Thoracic aorta (tissue), 2 donors: ENCODE measurements at regions not wholly inside any gene's neighbourhood (a gene's known extent, or its start where the extent isn't known, plus 50 kb on each side); places are given as distances from the start of the nearest gene placed in this dataset.

Experiments used
- ATAC-seq: fragments of 150-250 bp; one replicate; pipeline ENCODE4 v1.8.0; 2017; ENCODE audit warnings: low read depth; ENCODE audit not compliant: insufficient number of reproducible peaks, low FRiP score
- DNase-seq: peaks from one replicate; pipeline ENCODE4 v3.0.0-alpha.2; 2020; ENCODE audit warnings: low spot score
- H3K27ac ChIP-seq, 2 donors: fragments of 200-600 bp; sonication (generic); 1 replicate in 1 of 2; 2 replicates in 1 of 2; pipeline ENCODE4 v1.5.1; 2016; ENCODE audit warnings: mild to moderate bottlenecking in 2 of 2, moderate library complexity in 2 of 2
- H3K27me3 ChIP-seq: fragments of 200-600 bp; sonication (generic); replicated peaks from 2 replicates; pipeline ENCODE4 v1.6.0; 2016; ENCODE audit warnings: mild to moderate bottlenecking; ENCODE audit not compliant: insufficient read depth
- H3K36me3 ChIP-seq: fragments of 200-600 bp; sonication (generic); one replicate; pipeline ENCODE4 v1.5.1; 2016
- H3K4me1 ChIP-seq, 2 donors: fragments of 200-600 bp; sonication (generic); 1 replicate in 1 of 2; 2 replicates in 1 of 2; pipeline versions ENCODE4 v1.5.1 to v1.6.0; 2016; ENCODE audit warnings: low read depth in 2 of 2, mild to moderate bottlenecking in 1 of 2; ENCODE audit not compliant: control insufficient read depth in 1 of 2
- H3K4me3 ChIP-seq: fragments of 200-600 bp; sonication (generic); 2 replicates; pipeline ENCODE4 v1.5.1; 2016; ENCODE audit warnings: mild to moderate bottlenecking
- H3K9me3 ChIP-seq: fragments of 200-600 bp; sonication (generic); 2 replicates; pipeline ENCODE4 v1.5.1; 2016
- TF ChIP-seq, protein P1 (sequence below): fragments of 200-600 bp; sonication (generic); IDR thresholded peaks from one replicate; pipeline ENCODE4 v1.5.1; 2019; ENCODE audit warnings: antibody characterized with exemption

GRCh38 chr1:30415171-30415940 is 308.0 kb downstream of the MATN1 start:
- Histone ChIP-seq H3K4me3 (no peak overlapping the region), H3K27ac (no peak overlapping the region), H3K4me1 (no peaks in the 10 kb centered on the region), H3K27me3 (no peaks in the 10 kb centered on the region), H3K36me3 (no peaks in the 10 kb centered on the region), H3K9me3 (no peaks in the 10 kb centered on the region)
- DNase-seq (no peak), ATAC-seq (no peak)
- TF ChIP-seq, protein P1, sequence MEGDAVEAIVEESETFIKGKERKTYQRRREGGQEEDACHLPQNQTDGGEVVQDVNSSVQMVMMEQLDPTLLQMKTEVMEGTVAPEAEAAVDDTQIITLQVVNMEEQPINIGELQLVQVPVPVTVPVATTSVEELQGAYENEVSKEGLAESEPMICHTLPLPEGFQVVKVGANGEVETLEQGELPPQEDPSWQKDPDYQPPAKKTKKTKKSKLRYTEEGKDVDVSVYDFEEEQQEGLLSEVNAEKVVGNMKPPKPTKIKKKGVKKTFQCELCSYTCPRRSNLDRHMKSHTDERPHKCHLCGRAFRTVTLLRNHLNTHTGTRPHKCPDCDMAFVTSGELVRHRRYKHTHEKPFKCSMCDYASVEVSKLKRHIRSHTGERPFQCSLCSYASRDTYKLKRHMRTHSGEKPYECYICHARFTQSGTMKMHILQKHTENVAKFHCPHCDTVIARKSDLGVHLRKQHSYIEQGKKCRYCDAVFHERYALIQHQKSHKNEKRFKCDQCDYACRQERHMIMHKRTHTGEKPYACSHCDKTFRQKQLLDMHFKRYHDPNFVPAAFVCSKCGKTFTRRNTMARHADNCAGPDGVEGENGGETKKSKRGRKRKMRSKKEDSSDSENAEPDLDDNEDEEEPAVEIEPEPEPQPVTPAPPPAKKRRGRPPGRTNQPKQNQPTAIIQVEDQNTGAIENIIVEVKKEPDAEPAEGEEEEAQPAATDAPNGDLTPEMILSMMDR, result no peak

DNA sequence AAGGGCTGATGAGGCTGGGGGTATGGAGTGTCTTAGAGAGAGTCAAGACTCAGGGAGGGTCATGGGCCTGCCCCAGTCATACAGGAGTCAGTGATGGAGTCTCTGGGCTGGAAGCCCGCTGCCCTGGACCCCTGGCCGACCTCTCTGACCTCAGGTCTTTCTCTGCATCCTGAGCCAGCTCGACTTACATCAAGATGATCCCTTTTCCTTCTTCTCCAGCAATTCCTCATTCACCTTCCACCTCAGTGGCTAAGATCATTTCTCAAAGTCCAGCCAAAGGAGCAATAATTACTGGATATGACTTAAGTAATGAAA is 308.6 kb downstream of the MATN1 start:
- no peaks in the 10 kb centered on the region for H3K36me3 ChIP-seq
- TF ChIP-seq, protein P1, result no peak

DNA sequence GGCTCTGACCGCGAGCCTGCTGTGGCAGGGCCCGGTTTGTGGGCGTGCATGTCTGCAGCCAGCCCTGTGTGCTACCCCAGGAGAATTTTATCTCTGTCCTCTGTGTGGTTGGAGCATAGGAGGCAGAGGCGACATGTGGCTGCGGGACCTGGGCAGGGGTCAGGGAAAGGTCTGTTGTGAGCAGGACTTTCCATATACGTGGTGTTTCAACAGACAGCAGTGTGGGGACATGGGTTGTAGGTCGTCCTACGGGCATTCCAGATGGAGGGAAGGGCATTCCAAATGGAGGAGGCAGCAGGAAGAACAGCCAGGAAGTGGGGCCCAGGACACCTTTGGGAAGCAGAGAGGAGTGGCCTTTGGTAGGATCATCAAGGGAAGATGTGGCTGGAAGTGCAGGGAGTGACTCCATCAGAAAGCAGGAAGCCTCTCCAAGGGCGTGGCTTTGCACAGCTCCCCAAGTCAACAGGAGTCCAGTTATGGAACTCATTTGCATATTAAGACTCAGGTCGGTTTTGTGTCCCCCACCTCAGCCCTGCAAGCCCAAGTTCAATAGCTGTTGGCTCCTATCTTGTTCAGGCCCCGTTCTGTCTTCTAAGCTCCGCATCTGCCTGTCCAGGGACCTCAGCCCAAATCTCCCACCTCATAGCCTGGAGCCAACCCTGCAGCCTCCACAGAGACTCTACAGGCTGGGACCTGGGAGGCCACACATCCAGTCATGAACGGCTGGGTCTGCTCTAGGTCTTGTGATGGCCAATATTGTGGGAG is 309.1 kb downstream of the MATN1 start:
- DNase-seq, result no peak
- TF ChIP-seq, protein P1, result no peak
- H3K4me3 ChIP-seq, result no peak overlapping the region
- H3K4me1 ChIP-seq, result no peaks in the 10 kb centered on the region
- ATAC-seq, result no peak
- no peaks in the 10 kb centered on the region for H3K9me3 ChIP-seq
- H3K27ac ChIP-seq, result no peak overlapping the region
- H3K36me3 ChIP-seq, result no peaks in the 10 kb centered on the region
- H3K27me3 ChIP-seq, result no peaks in the 10 kb centered on the region

More for the DNA sequence above, 308.6 kb downstream of the MATN1 start:
- H3K9me3 ChIP-seq, result no peaks in the 10 kb centered on the region
- DNase-seq, result no peak
- no peaks in the 10 kb centered on the region for H3K4me1 ChIP-seq
- H3K27me3 ChIP-seq, result no peaks in the 10 kb centered on the region
- H3K4me3 ChIP-seq, result no peak overlapping the region
- H3K27ac ChIP-seq, result no peak overlapping the region
- no peak for ATAC-seq

- TF ChIP-seq, protein P1, result no peak
- no peaks in the 10 kb centered on the region for H3K27me3 ChIP-seq
- no peak overlapping the region for H3K27ac ChIP-seq
- H3K4me1 ChIP-seq, result no peaks in the 10 kb centered on the region
- no peak for DNase-seq
- H3K36me3 ChIP-seq, result no peaks in the 10 kb centered on the region
- no peak for ATAC-seq
- H3K9me3 ChIP-seq, result no peaks in the 10 kb centered on the region
- no peak overlapping the region for H3K4me3 ChIP-seq
These were observed 309.8 kb downstream of the MATN1 start for GRCh38 chr1:30413606-30414005.

- DNase-seq, result no peak
- no peaks in the 10 kb centered on the region for H3K4me1 ChIP-seq
- no peak overlapping the region for H3K27ac ChIP-seq
- TF ChIP-seq, protein P1, result no peak
- no peak overlapping the region for H3K4me3 ChIP-seq
- no peaks in the 10 kb centered on the region for H3K9me3 ChIP-seq
- ATAC-seq, result no peak
- no peaks in the 10 kb centered on the region for H3K27me3 ChIP-seq
- H3K36me3 ChIP-seq, result no peaks in the 10 kb centered on the region
These were observed 310.3 kb downstream of the MATN1 start for GRCh38 chr1:30413111-30413440.
